Adrenal gland (tissue), 5 donors: ENCODE measurements at regions not wholly inside any gene's neighbourhood (a gene's known extent, or its start where the extent isn't known, plus 50 kb on each side); places are given as distances from the start of the nearest gene placed in this dataset.

Source experiments
- POLR2A ChIP-seq, 2 donors: fragments of 450-650 bp; IDR thresholded peaks; one replicate each; pipeline ENCODE4 v1.6.1; 2017; ENCODE audit warnings: antibody characterized with exemption in 2 of 2, mild to moderate bottlenecking in 2 of 2, moderate library complexity in 1 of 2
- TF ChIP-seq, protein P1 (sequence below), 6 experiments: fragments of 450-650 bp in 4 of 6; fragments of 200-600 bp in 2 of 6; sonication (generic) in 1 of 6; IDR thresholded peaks; 1 replicate in 5 of 6; 2 replicates in 1 of 6; pipeline versions ENCODE4 v1.5.1 to v1.8.0; 2016 to 2021; ENCODE audit warnings: antibody characterized with exemption in 6 of 6, mild to moderate bottlenecking in 2 of 6, moderate library complexity in 1 of 6
- donor health status: DM: no; HTN: no; CAD: no.

DNA sequence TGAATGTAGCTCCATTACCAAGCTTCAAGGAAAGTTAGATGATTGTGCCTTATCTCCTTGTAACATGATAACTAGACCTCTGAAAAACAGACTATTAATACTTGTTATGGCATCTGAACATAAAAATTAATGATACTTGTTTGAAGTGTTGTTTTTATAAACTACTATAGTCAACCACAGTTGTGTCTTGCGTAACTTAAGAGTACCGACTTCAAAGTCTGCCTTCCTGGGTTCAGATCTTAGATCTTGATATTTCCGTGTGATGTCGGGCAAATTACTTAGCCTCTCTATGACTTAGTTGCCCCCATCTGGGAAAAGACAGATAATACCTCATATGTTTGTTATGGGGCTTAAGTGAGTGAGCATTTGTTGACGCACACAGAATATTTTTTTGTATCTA, 906.5 kb downstream of the JRKL start:
- TF ChIP-seq, protein P1, sequence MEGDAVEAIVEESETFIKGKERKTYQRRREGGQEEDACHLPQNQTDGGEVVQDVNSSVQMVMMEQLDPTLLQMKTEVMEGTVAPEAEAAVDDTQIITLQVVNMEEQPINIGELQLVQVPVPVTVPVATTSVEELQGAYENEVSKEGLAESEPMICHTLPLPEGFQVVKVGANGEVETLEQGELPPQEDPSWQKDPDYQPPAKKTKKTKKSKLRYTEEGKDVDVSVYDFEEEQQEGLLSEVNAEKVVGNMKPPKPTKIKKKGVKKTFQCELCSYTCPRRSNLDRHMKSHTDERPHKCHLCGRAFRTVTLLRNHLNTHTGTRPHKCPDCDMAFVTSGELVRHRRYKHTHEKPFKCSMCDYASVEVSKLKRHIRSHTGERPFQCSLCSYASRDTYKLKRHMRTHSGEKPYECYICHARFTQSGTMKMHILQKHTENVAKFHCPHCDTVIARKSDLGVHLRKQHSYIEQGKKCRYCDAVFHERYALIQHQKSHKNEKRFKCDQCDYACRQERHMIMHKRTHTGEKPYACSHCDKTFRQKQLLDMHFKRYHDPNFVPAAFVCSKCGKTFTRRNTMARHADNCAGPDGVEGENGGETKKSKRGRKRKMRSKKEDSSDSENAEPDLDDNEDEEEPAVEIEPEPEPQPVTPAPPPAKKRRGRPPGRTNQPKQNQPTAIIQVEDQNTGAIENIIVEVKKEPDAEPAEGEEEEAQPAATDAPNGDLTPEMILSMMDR (IDR thresholded peaks at IDR 0.05): no peak
- TF ChIP-seq POLR2A (IDR thresholded peaks at IDR 0.05): no peak
